ENCODE measurements at regions not wholly inside any gene's neighbourhood (a gene's known extent, or its start where the extent isn't known, plus 50 kb on each side); places are given as distances from the start of the nearest gene placed in this dataset.

DNA sequence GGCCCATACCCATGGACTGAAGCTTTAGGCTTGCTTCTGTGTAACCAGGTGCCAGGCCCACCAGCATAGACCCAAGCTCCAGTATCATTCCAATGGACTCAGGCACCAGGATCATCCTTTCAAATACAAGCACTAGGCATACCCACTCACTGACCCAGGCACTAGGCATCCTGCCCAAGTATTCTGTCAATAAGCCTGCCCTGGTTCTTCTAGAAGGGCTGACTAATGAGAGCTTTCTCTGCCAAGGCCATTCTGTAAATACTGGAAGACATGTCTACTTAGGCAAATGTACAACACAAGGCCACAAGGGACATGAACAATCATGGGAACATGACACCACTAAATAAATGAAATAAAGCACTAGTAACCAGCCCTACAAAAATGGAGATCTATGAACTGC is 352.2 kb downstream of the FSCB start:
- TF ChIP-seq GLIS3 (CRISPR knock-in tag; IDR thresholded peaks at IDR 0.05), result no peak
- no peak for TF ChIP-seq OSR1 (CRISPR knock-in tag; IDR thresholded peaks at IDR 0.05)
- no peak for TF ChIP-seq ARNTL (CRISPR knock-in tag; IDR thresholded peaks at IDR 0.05; ENCODE audit: borderline replicate concordance, low read depth)
- TF ChIP-seq PPARA (CRISPR knock-in tag; IDR thresholded peaks at IDR 0.05; ENCODE audit: borderline replicate concordance), result no peak
- no peak for TF ChIP-seq ZNF70 (CRISPR knock-in tag; IDR thresholded peaks at IDR 0.05)
- no peak for TF ChIP-seq CSDC2 (CRISPR knock-in tag; IDR thresholded peaks at IDR 0.05)
- no peak for TF ChIP-seq TCF4 (CRISPR knock-in tag; IDR thresholded peaks at IDR 0.05; ENCODE audit: borderline replicate concordance)
- no peak for TF ChIP-seq ESRRG (CRISPR knock-in tag; IDR thresholded peaks at IDR 0.05)
- TF ChIP-seq POU6F1 (CRISPR knock-in tag; IDR thresholded peaks at IDR 0.05; ENCODE audit: borderline replicate concordance, low read depth), result no peak
- no peak for TF ChIP-seq BACH2 (CRISPR knock-in tag; IDR thresholded peaks at IDR 0.05; ENCODE audit: borderline replicate concordance)
- TF ChIP-seq ZFP3 (CRISPR knock-in tag; IDR thresholded peaks at IDR 0.05), result no peak
- no peak for TF ChIP-seq TOX (CRISPR knock-in tag; IDR thresholded peaks at IDR 0.05; ENCODE audit: borderline replicate concordance)
- no peak for TF ChIP-seq SNAI2 (CRISPR knock-in tag; IDR thresholded peaks at IDR 0.05)
- no peak for TF ChIP-seq ISL1 (CRISPR knock-in tag; IDR thresholded peaks at IDR 0.05)
- TF ChIP-seq TSHZ2 (CRISPR knock-in tag; IDR thresholded peaks at IDR 0.05), result no peak
- TF ChIP-seq ZNF8 (CRISPR knock-in tag; IDR thresholded peaks at IDR 0.05), result no peak
- ATAC-seq, result no peak

DNA sequence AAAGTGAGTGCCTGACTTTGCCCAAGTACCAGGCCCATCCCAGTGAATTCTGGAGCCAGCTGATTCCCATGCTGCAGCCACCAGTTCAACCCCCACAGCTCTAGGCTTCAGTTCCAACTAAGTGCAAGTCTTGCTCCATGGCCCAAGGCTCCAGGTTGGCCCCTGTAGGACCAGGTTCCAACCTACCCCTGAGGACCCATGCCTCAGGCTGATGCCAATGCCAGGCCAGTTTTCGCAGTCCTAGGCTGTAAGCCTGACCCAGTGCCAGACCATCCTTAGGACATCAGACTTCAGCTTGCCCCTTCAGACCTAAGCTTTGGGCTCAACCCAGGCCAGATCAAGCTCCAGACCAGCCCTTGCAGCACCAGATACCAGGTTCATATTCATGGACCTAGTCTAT is 352.6 kb downstream of the FSCB start:
- ATAC-seq, result no peak
- TF ChIP-seq, protein P1, sequence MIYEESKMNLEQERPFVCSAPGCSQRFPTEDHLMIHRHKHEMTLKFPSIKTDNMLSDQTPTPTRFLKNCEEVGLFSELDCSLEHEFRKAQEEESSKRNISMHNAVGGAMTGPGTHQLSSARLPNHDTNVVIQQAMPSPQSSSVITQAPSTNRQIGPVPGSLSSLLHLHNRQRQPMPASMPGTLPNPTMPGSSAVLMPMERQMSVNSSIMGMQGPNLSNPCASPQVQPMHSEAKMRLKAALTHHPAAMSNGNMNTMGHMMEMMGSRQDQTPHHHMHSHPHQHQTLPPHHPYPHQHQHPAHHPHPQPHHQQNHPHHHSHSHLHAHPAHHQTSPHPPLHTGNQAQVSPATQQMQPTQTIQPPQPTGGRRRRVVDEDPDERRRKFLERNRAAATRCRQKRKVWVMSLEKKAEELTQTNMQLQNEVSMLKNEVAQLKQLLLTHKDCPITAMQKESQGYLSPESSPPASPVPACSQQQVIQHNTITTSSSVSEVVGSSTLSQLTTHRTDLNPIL (CRISPR knock-in tag; IDR thresholded peaks at IDR 0.05; ENCODE audit: low read depth), result no peak
- TF ChIP-seq OSR1 (CRISPR knock-in tag; IDR thresholded peaks at IDR 0.05) (no peak), PATZ1 (CRISPR knock-in tag; IDR thresholded peaks at IDR 0.05; ENCODE audit: borderline replicate concordance) (no peak), ZNF565 (CRISPR knock-in tag; conservative IDR thresholded peaks at IDR 0.05; ENCODE audit: low read depth) (no peak), ZNF70 (CRISPR knock-in tag; IDR thresholded peaks at IDR 0.05) (no peak), ZFP30 (CRISPR knock-in tag; IDR thresholded peaks at IDR 0.05) (no peak), CSDC2 (CRISPR knock-in tag; IDR thresholded peaks at IDR 0.05) (no peak), PPARA (CRISPR knock-in tag; IDR thresholded peaks at IDR 0.05; ENCODE audit: borderline replicate concordance) (no peak)

DNA sequence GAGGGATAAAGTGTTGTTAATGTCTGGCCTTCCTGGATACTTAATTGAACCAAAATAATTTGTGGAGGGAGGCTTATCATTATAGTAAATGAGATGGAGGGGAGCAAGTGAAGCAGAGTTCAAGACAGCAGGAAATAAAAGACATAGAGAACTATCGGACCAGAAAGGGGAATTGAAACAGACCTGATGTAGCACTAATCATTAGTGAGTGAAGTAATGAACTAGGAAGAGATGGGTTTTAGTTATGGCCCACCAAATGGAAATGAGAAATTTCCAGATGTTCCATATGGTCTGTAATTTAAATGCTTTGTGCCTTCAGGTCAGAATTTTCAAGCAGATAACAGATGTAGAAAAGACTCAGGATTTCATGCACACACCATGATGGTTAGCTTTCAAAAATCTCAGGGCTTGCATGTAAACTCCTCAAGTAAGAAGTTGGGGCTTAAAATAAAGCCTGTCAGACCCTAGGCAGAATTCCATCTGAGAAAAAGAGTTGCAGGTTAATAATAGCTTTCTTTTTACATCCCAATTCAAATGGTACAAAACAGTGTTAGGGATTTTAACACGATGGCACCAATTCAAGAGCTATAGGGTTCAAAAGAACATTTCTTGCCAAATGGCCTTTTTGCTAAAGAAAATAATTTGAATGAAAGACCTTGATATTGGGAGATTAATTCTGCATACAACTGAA is 355.8 kb downstream of the FSCB start:
- ATAC-seq, result no peak
- TF ChIP-seq OSR1 (CRISPR knock-in tag; IDR thresholded peaks at IDR 0.05) (no peak), ZNF8 (CRISPR knock-in tag; IDR thresholded peaks at IDR 0.05) (no peak), BACH2 (CRISPR knock-in tag; IDR thresholded peaks at IDR 0.05; ENCODE audit: borderline replicate concordance) (no peak)

GRCh38 chr14:44149597-44149996 is 357.5 kb downstream of the FSCB start:
- no peak for ATAC-seq

More at GRCh38 chr14:44149597-44149996, 357.5 kb downstream of the FSCB start:
- no peak for TF ChIP-seq OSR1 (CRISPR knock-in tag; IDR thresholded peaks at IDR 0.05)
- TF ChIP-seq ESRRG (CRISPR knock-in tag; IDR thresholded peaks at IDR 0.05), result no peak
- no peak for TF ChIP-seq PATZ1 (CRISPR knock-in tag; IDR thresholded peaks at IDR 0.05; ENCODE audit: borderline replicate concordance)
- no peak for TF ChIP-seq POU6F1 (CRISPR knock-in tag; IDR thresholded peaks at IDR 0.05; ENCODE audit: borderline replicate concordance, low read depth)
- TF ChIP-seq CSRNP3 (CRISPR knock-in tag; IDR thresholded peaks at IDR 0.05), result no peak
- TF ChIP-seq PPARA (CRISPR knock-in tag; IDR thresholded peaks at IDR 0.05; ENCODE audit: borderline replicate concordance), result no peak
